MM.1S (cell line): ENCODE measurements at regions not wholly inside any gene's neighbourhood (a gene's known extent, or its start where the extent isn't known, plus 50 kb on each side); places are given as distances from the start of the nearest gene placed in this dataset.

Source experiments
- DNase-seq: peaks from one replicate; pipeline ENCODE4 v3.0.0-alpha.2; 2015
- H2AFZ ChIP-seq: fragments of 300-600 bp; sonication (generic); 2 replicates; pipeline ENCODE4 v1.6.0; 2016; ENCODE audit warnings: antibody characterized with exemption, low read length
- H3F3A ChIP-seq: fragments of 300-600 bp; sonication (generic); 2 replicates; pipeline ENCODE4 v1.6.1; 2016; ENCODE audit warnings: mild to moderate bottlenecking, antibody characterized with exemption, low read length, moderate library complexity, mixed read lengths; ENCODE audit not compliant: insufficient read depth
- H3K27ac ChIP-seq: fragments of 300-600 bp; sonication (generic); 2 replicates; pipeline ENCODE4 v1.5.1; 2016; ENCODE audit warnings: mild to moderate bottlenecking, low read length
- H3K27me3 ChIP-seq: fragments of 300-600 bp; sonication (generic); replicated peaks from 2 replicates; pipeline ENCODE4 v1.6.0; 2016; ENCODE audit warnings: low read length; ENCODE audit not compliant: insufficient read depth
- H3K36me3 ChIP-seq: fragments of 300-600 bp; sonication (generic); replicated peaks from 2 replicates; pipeline ENCODE4 v1.6.1; 2016; ENCODE audit warnings: mild to moderate bottlenecking, low read length, mixed read lengths; ENCODE audit not compliant: insufficient read depth
- H3K4me1 ChIP-seq: fragments of 300-600 bp; sonication (generic); 2 replicates; pipeline ENCODE4 v1.6.1; 2016; ENCODE audit warnings: low read length, mixed read lengths
- H3K4me2 ChIP-seq: fragments of 300-600 bp; sonication (generic); 2 replicates; pipeline ENCODE4 v1.6.0; 2016; ENCODE audit warnings: low read depth, low read length
- H3K4me3 ChIP-seq: fragments of 300-600 bp; sonication (generic); 2 replicates; pipeline ENCODE4 v1.5.1; 2016; ENCODE audit warnings: low read length, mixed read lengths
- H3K79me2 ChIP-seq: fragments of 300-600 bp; sonication (generic); 2 replicates; pipeline ENCODE4 v1.6.1; 2016; ENCODE audit warnings: mixed run types, low read length, mixed read lengths
- H3K9ac ChIP-seq: fragments of 300-600 bp; sonication (generic); 2 replicates; pipeline ENCODE4 v1.6.1; 2016; ENCODE audit warnings: low read length, mixed read lengths
- H3K9me2 ChIP-seq: fragments of 300-600 bp; sonication (generic); replicated peaks from 2 replicates; pipeline ENCODE4 v1.6.1; 2016; ENCODE audit warnings: mild to moderate bottlenecking, low read length, mixed read lengths; ENCODE audit not compliant: insufficient read depth
- H3K9me3 ChIP-seq: fragments of 300-600 bp; sonication (generic); replicated peaks from 2 replicates; pipeline ENCODE4 v1.6.1; 2016; ENCODE audit warnings: mild to moderate bottlenecking, low read length, mixed read lengths; ENCODE audit not compliant: insufficient read depth
- H4K20me1 ChIP-seq: fragments of 300-600 bp; sonication (generic); 2 replicates; pipeline ENCODE4 v1.6.1; 2016; ENCODE audit warnings: mild to moderate bottlenecking, low read length, moderate library complexity, mixed read lengths; ENCODE audit not compliant: insufficient read depth
- EZH2 ChIP-seq: fragments of 300-600 bp; sonication (generic); optimal IDR thresholded peaks from 2 replicates; pipeline ENCODE3; 2017; ENCODE audit warnings: low read depth, mild to moderate bottlenecking, antibody characterized with exemption, low read length, mixed read lengths
- EZH2phosphoT487 ChIP-seq: fragments of 300-600 bp; sonication (generic); IDR thresholded peaks from 2 replicates; pipeline ENCODE4 v1.6.1; 2018; ENCODE audit warnings: antibody characterized with exemption, low read length
- TF ChIP-seq, protein P1 (sequence below): fragments of 300-600 bp; sonication (generic); IDR thresholded peaks from 2 replicates; pipeline ENCODE4 v1.5.1; 2016; ENCODE audit warnings: antibody characterized with exemption, low read length, mixed read lengths

DNA sequence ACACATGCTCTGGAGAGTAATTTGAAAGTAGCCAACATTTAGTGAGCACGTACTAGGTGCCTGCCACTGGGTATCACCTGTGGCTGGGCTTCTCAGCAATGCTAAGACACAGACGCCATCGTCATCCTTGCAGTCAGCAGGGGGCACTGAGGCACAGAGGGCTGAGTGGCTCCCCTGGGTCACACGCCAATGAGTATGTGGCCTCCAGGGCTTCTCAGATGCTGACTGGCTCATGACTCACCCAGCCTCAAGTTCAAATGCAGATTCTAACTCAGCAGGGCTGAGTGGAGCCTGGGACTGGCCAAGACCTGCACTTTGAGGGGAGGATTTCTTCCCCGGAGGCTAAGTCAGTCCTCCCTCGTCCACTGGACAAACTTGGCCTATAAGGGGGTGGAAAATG is 115.1 kb upstream of the CACNA1A start:
- H3K27me3 ChIP-seq = peaks cover 68% of the 10 kb centered on the region
- H3K79me2 ChIP-seq = no peaks in the 10 kb centered on the region
- no peaks in the 10 kb centered on the region for H3K4me1 ChIP-seq
- H3K36me3 ChIP-seq = no peaks in the 10 kb centered on the region
- TF ChIP-seq, protein P1, sequence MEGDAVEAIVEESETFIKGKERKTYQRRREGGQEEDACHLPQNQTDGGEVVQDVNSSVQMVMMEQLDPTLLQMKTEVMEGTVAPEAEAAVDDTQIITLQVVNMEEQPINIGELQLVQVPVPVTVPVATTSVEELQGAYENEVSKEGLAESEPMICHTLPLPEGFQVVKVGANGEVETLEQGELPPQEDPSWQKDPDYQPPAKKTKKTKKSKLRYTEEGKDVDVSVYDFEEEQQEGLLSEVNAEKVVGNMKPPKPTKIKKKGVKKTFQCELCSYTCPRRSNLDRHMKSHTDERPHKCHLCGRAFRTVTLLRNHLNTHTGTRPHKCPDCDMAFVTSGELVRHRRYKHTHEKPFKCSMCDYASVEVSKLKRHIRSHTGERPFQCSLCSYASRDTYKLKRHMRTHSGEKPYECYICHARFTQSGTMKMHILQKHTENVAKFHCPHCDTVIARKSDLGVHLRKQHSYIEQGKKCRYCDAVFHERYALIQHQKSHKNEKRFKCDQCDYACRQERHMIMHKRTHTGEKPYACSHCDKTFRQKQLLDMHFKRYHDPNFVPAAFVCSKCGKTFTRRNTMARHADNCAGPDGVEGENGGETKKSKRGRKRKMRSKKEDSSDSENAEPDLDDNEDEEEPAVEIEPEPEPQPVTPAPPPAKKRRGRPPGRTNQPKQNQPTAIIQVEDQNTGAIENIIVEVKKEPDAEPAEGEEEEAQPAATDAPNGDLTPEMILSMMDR = no peak
- no peak for TF ChIP-seq EZH2
- no peak for TF ChIP-seq EZH2phosphoT487
- no peaks in the 10 kb centered on the region for H3K9me3 ChIP-seq
- H3K9ac ChIP-seq = no peak overlapping the region
- H2AFZ ChIP-seq = no peak overlapping the region
- H3K9me2 ChIP-seq = no peaks in the 10 kb centered on the region
- H3K4me2 ChIP-seq = no peak overlapping the region
- DNase-seq = no peak
- no peaks in the 10 kb centered on the region for H4K20me1 ChIP-seq
- no peak overlapping the region for H3K4me3 ChIP-seq
- no peak overlapping the region for H3K27ac ChIP-seq
- H3F3A ChIP-seq = no peaks in the 10 kb centered on the region

DNA sequence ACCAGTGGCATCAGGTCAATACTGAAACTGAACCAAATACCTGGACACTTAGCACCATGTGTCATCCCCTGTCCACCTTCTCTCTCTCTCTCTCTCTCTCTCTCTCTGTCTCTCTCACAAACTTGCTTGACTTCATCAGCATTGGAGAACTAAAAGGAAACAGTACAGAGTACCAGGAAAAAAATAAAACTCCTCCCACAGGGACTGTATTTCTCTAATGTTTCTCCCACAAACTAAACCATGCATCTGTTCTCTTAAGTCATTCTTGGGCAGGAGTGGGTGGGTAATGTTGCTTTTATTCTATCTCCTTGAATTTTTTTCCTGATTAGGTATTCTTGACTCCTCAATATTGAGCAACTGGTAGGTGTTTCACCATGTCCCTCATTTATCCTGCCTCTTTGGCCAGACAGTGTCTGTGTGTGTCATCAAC is 112.9 kb upstream of the CACNA1A start:
- no peaks in the 10 kb centered on the region for H3K9me2 ChIP-seq
- H3F3A ChIP-seq = no peaks in the 10 kb centered on the region
- no peaks in the 10 kb centered on the region for H3K4me1 ChIP-seq
- H3K9me3 ChIP-seq = no peaks in the 10 kb centered on the region
- DNase-seq = no peak
- H2AFZ ChIP-seq = no peak overlapping the region
- H3K4me3 ChIP-seq = no peak overlapping the region
- H3K27ac ChIP-seq = no peak overlapping the region
- no peak overlapping the region for H3K4me2 ChIP-seq
- TF ChIP-seq, protein P1 = no peak
- TF ChIP-seq EZH2phosphoT487 (no peak), EZH2 (no peak)
- no peaks in the 10 kb centered on the region for H3K79me2 ChIP-seq
- H3K27me3 ChIP-seq = peaks cover 69% of the 10 kb centered on the region
- H3K36me3 ChIP-seq = no peaks in the 10 kb centered on the region
- H3K9ac ChIP-seq = no peak overlapping the region
- no peaks in the 10 kb centered on the region for H4K20me1 ChIP-seq

DNA sequence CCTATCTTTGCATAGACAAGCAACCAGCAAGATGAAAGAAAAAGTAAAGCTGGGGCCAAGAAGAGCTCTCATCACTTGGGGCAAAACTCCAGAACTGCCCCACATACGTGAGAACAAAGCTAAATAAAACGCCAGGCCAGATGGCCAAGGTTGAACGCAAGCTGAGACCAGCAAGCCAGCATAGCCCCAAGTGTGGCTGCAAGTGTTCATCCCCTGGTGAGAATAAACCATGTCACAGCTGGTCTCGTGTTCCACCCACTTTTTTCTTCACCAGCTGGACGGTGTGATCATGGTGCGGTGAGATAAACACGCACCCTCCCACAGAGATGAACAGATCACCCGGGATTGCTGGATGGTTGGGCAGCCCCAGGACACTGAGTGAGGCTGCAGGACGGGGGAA is 109.6 kb upstream of the CACNA1A start:
- no peak for TF ChIP-seq EZH2
- Histone ChIP-seq H3F3A (no peaks in the 10 kb centered on the region), H3K4me2 (no peak overlapping the region), H3K27me3 (peaks cover 63% of the 10 kb centered on the region), H3K9me3 (no peaks in the 10 kb centered on the region), H3K36me3 (no peaks in the 10 kb centered on the region), H3K27ac (no peak overlapping the region), H3K9ac (no peak overlapping the region), H2AFZ (no peak overlapping the region), H3K9me2 (no peaks in the 10 kb centered on the region), H3K79me2 (no peaks in the 10 kb centered on the region), H4K20me1 (no peaks in the 10 kb centered on the region), H3K4me3 (no peak overlapping the region), H3K4me1 (no peaks in the 10 kb centered on the region)
- DNase-seq = no peak

DNA sequence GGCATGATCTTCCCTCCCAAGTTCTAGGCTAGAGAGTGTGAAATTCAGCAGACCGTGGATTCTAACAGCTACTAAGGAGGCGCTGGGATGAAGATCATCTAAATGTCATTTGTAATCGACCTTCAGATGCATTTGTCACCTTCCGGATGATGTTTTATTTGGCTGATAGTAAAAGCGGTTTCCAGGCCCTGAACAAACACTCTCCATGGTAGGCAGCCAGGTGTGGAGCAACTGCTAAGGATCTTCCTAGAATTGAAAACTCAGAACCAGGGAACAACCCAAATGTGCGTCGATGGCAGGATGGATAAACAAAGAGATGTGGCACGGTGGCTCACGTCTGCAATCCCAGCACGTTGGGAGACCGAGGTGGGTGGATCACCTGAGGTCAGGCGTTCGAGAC is 107.2 kb upstream of the CACNA1A start:
- no peak overlapping the region for H3K4me2 ChIP-seq
- no peaks in the 10 kb centered on the region for H3K9me2 ChIP-seq
- TF ChIP-seq EZH2phosphoT487 (no peak), EZH2 (no peak)
- TF ChIP-seq, protein P1 = no peak
- H3K4me1 ChIP-seq = no peaks in the 10 kb centered on the region
- no peak for DNase-seq
- H3K79me2 ChIP-seq = no peaks in the 10 kb centered on the region
- H2AFZ ChIP-seq = no peak overlapping the region
- H3K36me3 ChIP-seq = no peaks in the 10 kb centered on the region
- H3K27ac ChIP-seq = no peak overlapping the region
- H3F3A ChIP-seq = no peaks in the 10 kb centered on the region
- no peaks in the 10 kb centered on the region for H4K20me1 ChIP-seq
- H3K9me3 ChIP-seq = no peaks in the 10 kb centered on the region
- no peak overlapping the region for H3K4me3 ChIP-seq
- H3K9ac ChIP-seq = no peak overlapping the region
- peaks cover 59% of the 10 kb centered on the region for H3K27me3 ChIP-seq
